HCT116 (cell line): ENCODE measurements at regions not wholly inside any gene's neighbourhood (a gene's known extent, or its start where the extent isn't known, plus 50 kb on each side); places are given as distances from the start of the nearest gene placed in this dataset.

Experiments used
- ATAC-seq: fragments of 200-7000 bp; cut with Tn5 transposase; 2 replicates; pipeline ENCODE4 v1.9.1; 2020; ENCODE audit warnings: mild to moderate bottlenecking, moderate library complexity
- BruUV-seq: library from RNA; stranded (reverse); fragments of 400-500 nt; replicated peaks from 2 replicates; lab custom pipeline; 2021; lab: Mats Ljungman, UMichigan
- CTCF ChIA-PET: fragments of 300-600 bp; sonication (Branson Sonifier 250); formaldehyde crosslinking; loops from one replicate; lab custom pipeline; 2021; ENCODE audit warnings: antibody characterized with exemption; lab: Charles Lee
- POLR2A ChIA-PET: fragments of 300-600, 350-600 bp; sonication (Branson Sonifier 250); formaldehyde crosslinking; loops from one replicate; lab custom pipeline; 2021; ENCODE audit warnings: antibody characterized with exemption; lab: Charles Lee
- RAD21 ChIA-PET, 2 experiments: fragments of 300-600 bp; sonication (Branson Sonifier 250); formaldehyde crosslinking; loops; one replicate each; lab custom pipeline; 2023; ENCODE audit warnings: low total read pairs in 2 of 2; ENCODE audit not compliant: uncharacterized antibody in 2 of 2, unreplicated experiment in 2 of 2, low non-redundant PET in 1 of 2; lab: Charles Lee
- DNase-seq: peaks from one replicate; pipeline ENCODE4 v3.0.0-alpha.2; 2010; ENCODE audit warnings: low read depth, low spot score
- H2AFZ ChIP-seq: fragments of 200-600 bp; shearing (Covaris generic), sonication (generic); 2 replicates; pipeline ENCODE4 v1.6.1; 2017; ENCODE audit warnings: low read depth, mixed run types, mixed read lengths, antibody characterized with exemption, low read length; ENCODE audit not compliant: poor library complexity, severe bottlenecking
- H3K27ac ChIP-seq: 2 replicates; pipeline ENCODE4 v1.5.1; 2012; ENCODE audit warnings: low read depth, low read length
- H3K27me3 ChIP-seq: fragments of 200-600 bp; sonication (generic); 2 replicates; pipeline ENCODE4 v1.6.1; 2016; ENCODE audit warnings: mixed run types, low read length, mixed read lengths; ENCODE audit not compliant: insufficient read depth
- H3K36me3 ChIP-seq, 2 experiments: fragments of 200-500 bp in 1 of 2; fragments of 200-600 bp in 1 of 2; sonication (Bioruptor generic) in 1 of 2; sonication (generic) in 1 of 2; 2 replicates each; pipeline versions ENCODE4 v1.5.1 to v1.6.1; 2014 to 2016; ENCODE audit warnings: low read length in 2 of 2, inconsistent platforms in 1 of 2, mixed read lengths in 1 of 2, mixed run types in 1 of 2; ENCODE audit not compliant: insufficient read depth in 2 of 2, control insufficient read depth in 1 of 2
- H3K4me1 ChIP-seq, 2 experiments: fragments of 200-600 bp in 1 of 2; sonication (generic) in 1 of 2; 2 replicates each; pipeline versions ENCODE4 v1.5.1 to v1.6.1; 2012 to 2017; ENCODE audit warnings: low read length in 2 of 2, inconsistent platforms in 1 of 2, mild to moderate bottlenecking in 1 of 2, mixed read lengths in 1 of 2, mixed run types in 1 of 2, moderate library complexity in 1 of 2; ENCODE audit not compliant: insufficient read depth in 2 of 2, control insufficient read depth in 1 of 2
- H3K4me2 ChIP-seq: fragments of 200-600 bp; sonication (generic); 2 replicates; pipeline ENCODE4 v1.6.1; 2017; ENCODE audit warnings: mixed run types, low read length, mixed read lengths
- H3K4me3 ChIP-seq, 2 experiments: fragments of 200-600 bp in 1 of 2; sonication (generic) in 1 of 2; replicated peaks in 1 of 2; 2 replicates each; pipeline ENCODE4 v1.5.1; 2011 to 2016; ENCODE audit warnings: low read length in 2 of 2, control low read depth in 1 of 2, low read depth in 1 of 2, mild to moderate bottlenecking in 1 of 2, mixed read lengths in 1 of 2, mixed run types in 1 of 2
- H3K79me2 ChIP-seq: fragments of 200-600 bp; sonication (generic); 2 replicates; pipeline ENCODE4 v1.6.1; 2017; ENCODE audit warnings: mild to moderate bottlenecking, mixed run types, low read length, moderate library complexity, mixed read lengths; ENCODE audit not compliant: insufficient read depth
- H3K9ac ChIP-seq: fragments of 200-600 bp; sonication (generic); 2 replicates; pipeline ENCODE4 v1.6.1; 2016; ENCODE audit warnings: low read length, mixed read lengths
- H3K9me2 ChIP-seq: fragments of 200-600 bp; sonication (generic), shearing (Covaris generic); 2 replicates; pipeline ENCODE4 v1.6.1; 2017; ENCODE audit warnings: mixed run types, mild to moderate bottlenecking, moderate library complexity; ENCODE audit not compliant: insufficient read depth
- H3K9me3 ChIP-seq, 2 experiments: fragments of 200-500 bp in 1 of 2; fragments of 200-600 bp in 1 of 2; sonication (Bioruptor generic) in 1 of 2; sonication (generic) in 1 of 2; 2 replicates each; pipeline ENCODE4 v1.6.1; 2014 to 2017; ENCODE audit warnings: low read length in 2 of 2, mixed read lengths in 2 of 2, inconsistent platforms in 1 of 2, low read depth in 1 of 2, mild to moderate bottlenecking in 1 of 2, mixed run types in 1 of 2, moderate library complexity in 1 of 2; ENCODE audit not compliant: control insufficient read depth in 1 of 2, insufficient read depth in 1 of 2
- H4K20me1 ChIP-seq: fragments of 200-600 bp; sonication (generic), shearing (Covaris generic); 2 replicates; pipeline ENCODE4 v1.6.1; 2017; ENCODE audit warnings: mixed run types, mild to moderate bottlenecking, moderate library complexity; ENCODE audit not compliant: insufficient read depth
- CBX3 ChIP-seq: IDR thresholded peaks from 2 replicates; pipeline ENCODE4 v1.6.1; 2012; ENCODE audit warnings: low read depth
- RAD21 ChIP-seq: IDR thresholded peaks from 2 replicates; pipeline ENCODE4 v1.6.1; 2012; ENCODE audit warnings: low read depth, mild to moderate bottlenecking
- SIN3A ChIP-seq: IDR thresholded peaks from 2 replicates; pipeline ENCODE4 v1.6.1; 2012; ENCODE audit warnings: low read depth
- SP1 ChIP-seq: IDR thresholded peaks from 2 replicates; pipeline ENCODE4 v1.6.1; 2012; ENCODE audit warnings: low read depth
- intact Hi-C: fragments of 100-400 bp; cut with micrococcal nuclease; formaldehyde crosslinking; loops from 2 replicates; pipeline ENCODE4 v1.10.0; 2022
- TF ChIP-seq, protein P1 (sequence below): IDR thresholded peaks from 2 replicates; pipeline ENCODE4 v1.6.1; 2012

- no peak for DNase-seq
- ChIA-PET RAD21 (no interaction called here), POLR2A (no interaction called here), CTCF (no interaction called here)
- BruUV-seq: no TSS peak
- Histone ChIP-seq H3K27me3 (no peaks in the 10 kb centered on the region), H3K36me3 (no peaks in the 10 kb centered on the region), H3K4me3 (no peak overlapping the region), H3K27ac (no peak overlapping the region), H3K9ac (no peak overlapping the region), H3K9me3 (peaks cover 4 to 9% of the 10 kb centered on the region in 2 experiments; a peak in 2 of 4 replicates), H3K79me2 (no peaks in the 10 kb centered on the region), H4K20me1 (no peaks in the 10 kb centered on the region), H3K4me1 (no peaks in the 10 kb centered on the region), H2AFZ (no peak overlapping the region), H3K4me2 (no peak overlapping the region), H3K9me2 (no peaks in the 10 kb centered on the region)
- intact Hi-C loops: no loop called here
- TF ChIP-seq RAD21: no peak
- no peak for TF ChIP-seq CBX3
- ATAC-seq: no peak
Observed at GRCh38 chr6:50925548-50925947, 106.9 kb downstream of the TFAP2B start.

DNA sequence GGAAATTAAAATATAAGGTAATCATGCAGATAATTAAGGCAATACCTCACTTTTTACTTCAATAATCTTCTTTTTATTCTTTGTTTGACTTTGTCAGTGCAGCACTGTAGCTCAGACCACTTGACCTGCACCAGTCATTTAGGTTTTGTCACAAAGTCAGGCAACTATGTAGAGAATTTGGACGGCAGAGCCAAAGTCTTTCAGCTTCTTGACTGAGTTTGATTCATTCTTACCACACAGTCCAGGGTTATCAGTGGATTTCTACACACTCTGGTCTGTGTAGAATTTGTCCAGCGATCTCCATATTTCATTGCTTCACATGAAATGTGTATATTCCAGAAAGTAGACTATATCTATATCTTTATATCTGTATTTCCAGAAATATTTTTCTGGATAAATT is 107.3 kb downstream of the TFAP2B start:
- TF ChIP-seq SP1 (no peak), SIN3A (no peak)
- TF ChIP-seq, protein P1, sequence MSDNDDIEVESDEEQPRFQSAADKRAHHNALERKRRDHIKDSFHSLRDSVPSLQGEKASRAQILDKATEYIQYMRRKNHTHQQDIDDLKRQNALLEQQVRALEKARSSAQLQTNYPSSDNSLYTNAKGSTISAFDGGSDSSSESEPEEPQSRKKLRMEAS: no peak
- H3K4me2 ChIP-seq: no peak overlapping the region
- no peak overlapping the region for H2AFZ ChIP-seq
- H3K27me3 ChIP-seq: no peaks in the 10 kb centered on the region
- intact Hi-C loops: no loop called here
- no peak overlapping the region for H3K9ac ChIP-seq
- ChIA-PET POLR2A (no interaction called here), CTCF (no interaction called here), RAD21 (no interaction called here)
- H3K79me2 ChIP-seq: no peaks in the 10 kb centered on the region
- BruUV-seq: no TSS peak
- H4K20me1 ChIP-seq: no peaks in the 10 kb centered on the region
- no peak overlapping the region for H3K4me3 ChIP-seq
- DNase-seq (no peak), ATAC-seq (no peak)
- H3K9me3 ChIP-seq: peaks cover 4 to 9% of the 10 kb centered on the region in 2 experiments; a peak in 2 of 4 replicates
- H3K36me3 ChIP-seq: no peaks in the 10 kb centered on the region
- no peak overlapping the region for H3K27ac ChIP-seq
- no peaks in the 10 kb centered on the region for H3K9me2 ChIP-seq
- H3K4me1 ChIP-seq: no peaks in the 10 kb centered on the region
